ENCODE measurements at regions not wholly inside any gene's neighbourhood (a gene's known extent, or its start where the extent isn't known, plus 50 kb on each side); places are given as distances from the start of the nearest gene placed in this dataset.

DNA sequence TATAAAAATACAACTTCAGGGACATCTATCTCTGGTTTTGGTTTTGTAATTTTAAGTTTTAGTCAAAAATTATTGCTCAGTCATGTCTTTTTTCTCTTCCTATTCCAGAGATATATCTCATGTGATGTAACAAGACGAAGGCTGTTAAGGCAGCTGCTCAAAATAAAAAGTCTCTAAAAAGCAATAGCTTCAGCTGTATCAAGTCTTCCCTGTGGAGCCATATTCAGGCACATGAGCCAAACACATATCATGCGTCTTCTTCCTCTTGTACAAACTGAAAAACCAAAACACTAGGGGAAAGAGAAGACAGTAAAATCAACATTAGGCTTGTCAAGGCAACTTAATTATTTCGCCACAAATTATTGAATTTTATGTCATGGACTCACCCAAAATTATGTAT, 240.7 kb downstream of the NRIP1 start:
- TF ChIP-seq, protein P1, sequence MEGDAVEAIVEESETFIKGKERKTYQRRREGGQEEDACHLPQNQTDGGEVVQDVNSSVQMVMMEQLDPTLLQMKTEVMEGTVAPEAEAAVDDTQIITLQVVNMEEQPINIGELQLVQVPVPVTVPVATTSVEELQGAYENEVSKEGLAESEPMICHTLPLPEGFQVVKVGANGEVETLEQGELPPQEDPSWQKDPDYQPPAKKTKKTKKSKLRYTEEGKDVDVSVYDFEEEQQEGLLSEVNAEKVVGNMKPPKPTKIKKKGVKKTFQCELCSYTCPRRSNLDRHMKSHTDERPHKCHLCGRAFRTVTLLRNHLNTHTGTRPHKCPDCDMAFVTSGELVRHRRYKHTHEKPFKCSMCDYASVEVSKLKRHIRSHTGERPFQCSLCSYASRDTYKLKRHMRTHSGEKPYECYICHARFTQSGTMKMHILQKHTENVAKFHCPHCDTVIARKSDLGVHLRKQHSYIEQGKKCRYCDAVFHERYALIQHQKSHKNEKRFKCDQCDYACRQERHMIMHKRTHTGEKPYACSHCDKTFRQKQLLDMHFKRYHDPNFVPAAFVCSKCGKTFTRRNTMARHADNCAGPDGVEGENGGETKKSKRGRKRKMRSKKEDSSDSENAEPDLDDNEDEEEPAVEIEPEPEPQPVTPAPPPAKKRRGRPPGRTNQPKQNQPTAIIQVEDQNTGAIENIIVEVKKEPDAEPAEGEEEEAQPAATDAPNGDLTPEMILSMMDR (conservative IDR thresholded peaks at IDR 0.05 in 1 of 2, IDR thresholded peaks at IDR 0.05 in 1 of 2; ENCODE audit: extremely low read depth in 1 of 2, insufficient read depth in 1 of 2, low read depth in 1 of 2, low read length in 2 of 2): no peak
- no peak for TF ChIP-seq EZH2 (IDR thresholded peaks at IDR 0.05; ENCODE audit: borderline replicate concordance, low read length)

All from mammary epithelial cell (primary cell).